ENCODE measurements at regions not wholly inside any gene's neighbourhood (a gene's known extent, or its start where the extent isn't known, plus 50 kb on each side); places are given as distances from the start of the nearest gene placed in this dataset.

- TF ChIP-seq, protein P1, sequence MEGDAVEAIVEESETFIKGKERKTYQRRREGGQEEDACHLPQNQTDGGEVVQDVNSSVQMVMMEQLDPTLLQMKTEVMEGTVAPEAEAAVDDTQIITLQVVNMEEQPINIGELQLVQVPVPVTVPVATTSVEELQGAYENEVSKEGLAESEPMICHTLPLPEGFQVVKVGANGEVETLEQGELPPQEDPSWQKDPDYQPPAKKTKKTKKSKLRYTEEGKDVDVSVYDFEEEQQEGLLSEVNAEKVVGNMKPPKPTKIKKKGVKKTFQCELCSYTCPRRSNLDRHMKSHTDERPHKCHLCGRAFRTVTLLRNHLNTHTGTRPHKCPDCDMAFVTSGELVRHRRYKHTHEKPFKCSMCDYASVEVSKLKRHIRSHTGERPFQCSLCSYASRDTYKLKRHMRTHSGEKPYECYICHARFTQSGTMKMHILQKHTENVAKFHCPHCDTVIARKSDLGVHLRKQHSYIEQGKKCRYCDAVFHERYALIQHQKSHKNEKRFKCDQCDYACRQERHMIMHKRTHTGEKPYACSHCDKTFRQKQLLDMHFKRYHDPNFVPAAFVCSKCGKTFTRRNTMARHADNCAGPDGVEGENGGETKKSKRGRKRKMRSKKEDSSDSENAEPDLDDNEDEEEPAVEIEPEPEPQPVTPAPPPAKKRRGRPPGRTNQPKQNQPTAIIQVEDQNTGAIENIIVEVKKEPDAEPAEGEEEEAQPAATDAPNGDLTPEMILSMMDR (IDR thresholded peaks at IDR 0.05), result no peak
- TF ChIP-seq POLR2A (IDR thresholded peaks at IDR 0.05), result no peak
- TF ChIP-seq POLR2AphosphoS5 (IDR thresholded peaks at IDR 0.05), result no peak
- no peak for TF ChIP-seq EP300 (IDR thresholded peaks at IDR 0.05; ENCODE audit: low read depth)
These were observed 526.9 kb downstream of the PYDC2 start for GRCh38 chr3:191987831-191988350.

All from transverse colon (tissue), 4 donors.